ENCODE measurements at regions not wholly inside any gene's neighbourhood (a gene's known extent, or its start where the extent isn't known, plus 50 kb on each side); places are given as distances from the start of the nearest gene placed in this dataset.
"Not testable (repeated sequence)": the region's sequence is repeated elsewhere in the genome, so short reads cannot be mapped to it uniquely, and the experiment has no call there.

DNA sequence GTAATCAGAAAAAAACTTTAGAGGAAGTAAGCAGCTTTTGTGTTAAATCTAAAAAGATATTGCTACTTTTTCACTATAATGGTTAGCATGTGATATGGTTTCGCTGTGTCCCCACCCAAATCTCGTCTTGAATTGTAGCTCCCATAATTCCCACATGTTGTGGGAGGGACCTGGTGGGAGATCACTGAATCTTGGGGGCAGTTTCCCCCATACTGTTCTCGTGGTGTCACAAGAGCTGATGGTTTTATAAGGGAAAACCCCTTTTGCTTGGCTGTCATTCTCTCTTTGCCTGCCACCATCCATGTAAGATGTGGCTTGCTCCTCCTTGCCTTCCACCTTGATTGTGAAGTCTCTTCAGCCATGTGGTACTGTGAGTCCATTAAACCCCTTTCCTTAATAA is 117.1 kb downstream of the KCNJ2 start:
- Histone ChIP-seq H3K4me3 (ENCODE audit: low read depth, low read length) (no peak overlapping the region), H3K27me3 (ENCODE audit: control insufficient read depth, insufficient read depth, low read length) (no peaks in the 10 kb centered on the region), H3K36me3 (ENCODE audit: control insufficient read depth, insufficient read depth, low read length) (no peaks in the 10 kb centered on the region)
- TF ChIP-seq, protein P1, sequence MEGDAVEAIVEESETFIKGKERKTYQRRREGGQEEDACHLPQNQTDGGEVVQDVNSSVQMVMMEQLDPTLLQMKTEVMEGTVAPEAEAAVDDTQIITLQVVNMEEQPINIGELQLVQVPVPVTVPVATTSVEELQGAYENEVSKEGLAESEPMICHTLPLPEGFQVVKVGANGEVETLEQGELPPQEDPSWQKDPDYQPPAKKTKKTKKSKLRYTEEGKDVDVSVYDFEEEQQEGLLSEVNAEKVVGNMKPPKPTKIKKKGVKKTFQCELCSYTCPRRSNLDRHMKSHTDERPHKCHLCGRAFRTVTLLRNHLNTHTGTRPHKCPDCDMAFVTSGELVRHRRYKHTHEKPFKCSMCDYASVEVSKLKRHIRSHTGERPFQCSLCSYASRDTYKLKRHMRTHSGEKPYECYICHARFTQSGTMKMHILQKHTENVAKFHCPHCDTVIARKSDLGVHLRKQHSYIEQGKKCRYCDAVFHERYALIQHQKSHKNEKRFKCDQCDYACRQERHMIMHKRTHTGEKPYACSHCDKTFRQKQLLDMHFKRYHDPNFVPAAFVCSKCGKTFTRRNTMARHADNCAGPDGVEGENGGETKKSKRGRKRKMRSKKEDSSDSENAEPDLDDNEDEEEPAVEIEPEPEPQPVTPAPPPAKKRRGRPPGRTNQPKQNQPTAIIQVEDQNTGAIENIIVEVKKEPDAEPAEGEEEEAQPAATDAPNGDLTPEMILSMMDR (IDR thresholded peaks at IDR 0.05; ENCODE audit: insufficient read depth, low read length, poor library complexity, severe bottlenecking), result no peak
- DNase-seq (ENCODE audit: low read depth), result no peak

DNA sequence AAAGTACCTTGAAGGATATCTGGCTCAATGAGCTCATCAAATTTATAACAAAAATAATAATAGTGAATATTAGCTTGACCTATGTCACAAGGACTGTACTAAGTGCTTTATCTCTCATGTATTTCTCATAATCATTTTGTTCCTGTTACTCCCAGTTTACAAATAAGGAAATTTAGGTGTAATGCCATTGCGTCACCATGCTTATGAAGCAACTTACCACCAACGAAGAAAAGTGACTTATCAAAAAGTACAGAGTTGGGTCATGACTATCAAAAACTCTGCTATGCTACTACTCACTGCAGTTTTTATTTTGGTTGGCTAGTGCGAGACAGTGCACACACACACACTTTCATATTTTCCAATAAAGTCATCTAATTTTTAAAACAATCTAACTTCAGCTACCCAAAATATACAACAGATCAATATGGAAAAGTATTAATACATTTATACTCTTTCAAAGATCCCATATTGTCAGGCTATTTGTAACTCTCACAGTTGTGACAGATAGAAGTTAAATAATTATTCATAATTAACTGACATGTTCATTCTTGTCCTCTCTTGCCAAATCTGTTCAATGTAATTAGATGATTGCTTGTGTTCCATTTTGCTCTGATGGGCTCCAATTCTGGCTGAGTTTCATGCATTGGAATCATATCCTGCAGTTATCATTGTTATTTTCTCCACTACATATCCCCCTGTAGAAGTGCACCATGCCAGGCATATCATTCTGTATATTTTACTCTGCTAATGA is 119.4 kb downstream of the KCNJ2 start:
- H3K36me3 ChIP-seq (ENCODE audit: control insufficient read depth, insufficient read depth, low read length), result no peaks in the 10 kb centered on the region
- TF ChIP-seq, protein P1 (IDR thresholded peaks at IDR 0.05; ENCODE audit: insufficient read depth, low read length, poor library complexity, severe bottlenecking), result no peak
- no peak overlapping the region for H3K4me3 ChIP-seq (ENCODE audit: low read depth, low read length)
- H3K27me3 ChIP-seq (ENCODE audit: control insufficient read depth, insufficient read depth, low read length), result no peaks in the 10 kb centered on the region
- DNase-seq (ENCODE audit: low read depth), result no peak

DNA sequence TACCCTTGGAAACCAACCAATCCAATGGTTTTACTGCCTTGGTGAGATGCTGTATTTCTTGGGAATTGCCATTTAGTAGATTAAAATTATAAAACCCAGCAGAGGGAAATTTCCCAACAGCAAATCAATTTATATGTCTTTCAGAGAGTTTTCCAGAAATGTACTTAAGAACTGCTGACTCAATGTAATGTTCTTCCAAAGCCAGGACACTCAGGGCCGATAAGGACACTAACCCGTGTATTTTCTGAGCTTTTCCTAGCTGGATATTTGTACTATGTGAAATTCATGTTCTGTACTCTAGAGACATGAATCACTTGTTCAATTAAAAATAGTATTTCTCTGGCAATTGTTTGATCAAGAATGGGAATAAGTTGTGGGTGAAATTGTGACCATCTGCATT is 121.4 kb downstream of the KCNJ2 start:
- DNase-seq (ENCODE audit: low read depth), result no peak
- Histone ChIP-seq H3K27me3 (ENCODE audit: control insufficient read depth, insufficient read depth, low read length) (no peaks in the 10 kb centered on the region), H3K36me3 (ENCODE audit: control insufficient read depth, insufficient read depth, low read length) (no peaks in the 10 kb centered on the region), H3K4me3 (ENCODE audit: low read depth, low read length) (no peak overlapping the region)
- TF ChIP-seq, protein P1 (IDR thresholded peaks at IDR 0.05; ENCODE audit: insufficient read depth, low read length, poor library complexity, severe bottlenecking), result no peak

- DNase-seq (ENCODE audit: low read depth), result no peak
- Histone ChIP-seq H3K36me3 (ENCODE audit: control insufficient read depth, insufficient read depth, low read length) (no peaks in the 10 kb centered on the region), H3K27me3 (ENCODE audit: control insufficient read depth, insufficient read depth, low read length) (no peaks in the 10 kb centered on the region), H3K4me3 (ENCODE audit: low read depth, low read length) (no peak overlapping the region)
- TF ChIP-seq, protein P1 (IDR thresholded peaks at IDR 0.05; ENCODE audit: insufficient read depth, low read length, poor library complexity, severe bottlenecking), result no peak
Observed at GRCh38 chr17:70292366-70292765, 123.0 kb downstream of the KCNJ2 start.

- H3K36me3 ChIP-seq (ENCODE audit: control insufficient read depth, insufficient read depth, low read length); H3K27me3 ChIP-seq (ENCODE audit: control insufficient read depth, insufficient read depth, low read length); DNase-seq (ENCODE audit: low read depth); H3K4me3 ChIP-seq (ENCODE audit: low read depth, low read length): not testable (repeated sequence)
Observed at GRCh38 chr17:70293564-70294310, 124.4 kb downstream of the KCNJ2 start.

GRCh38 chr17:70295329-70295728 is 126.0 kb downstream of the KCNJ2 start:
- Histone ChIP-seq H3K27me3 (ENCODE audit: control insufficient read depth, insufficient read depth, low read length) (no peaks in the 10 kb centered on the region), H3K4me3 (ENCODE audit: low read depth, low read length) (no peak overlapping the region), H3K36me3 (ENCODE audit: control insufficient read depth, insufficient read depth, low read length) (no peaks in the 10 kb centered on the region)
- TF ChIP-seq, protein P1 (IDR thresholded peaks at IDR 0.05; ENCODE audit: insufficient read depth, low read length, poor library complexity, severe bottlenecking), result no peak
- no peak for DNase-seq (ENCODE audit: low read depth)
